Activated naive CD8-positive, alpha-beta T cell treated with anti-CD3 and anti-CD28 coated beads, Interleukin-2, amount 50 U/mL, for 24 hours (primary cell): ENCODE measurements at regions not wholly inside any gene's neighbourhood (a gene's known extent, or its start where the extent isn't known, plus 50 kb on each side); places are given as distances from the start of the nearest gene placed in this dataset.
A peak's percentile ranks its signal among the peaks of the same experiment; 100 is the strongest.

Experiments
- ATAC-seq: fragments of 150-1000 bp; cut with Tn5 transposase; one replicate; pipeline ENCODE4 v1.10.0; 2021
- DNase-seq: peaks from one replicate; pipeline ENCODE4 v3.0.0; 2021
- H3K27ac Mint-ChIP-seq: one replicate; pipeline ENCODE4 v1.8.0; 2021; ENCODE audit warnings: mild to moderate bottlenecking, mixed read lengths
- H3K27me3 Mint-ChIP-seq: one replicate; pipeline ENCODE4 v1.8.0; 2021; ENCODE audit warnings: mixed read lengths
- H3K36me3 Mint-ChIP-seq: one replicate; pipeline ENCODE4 v1.8.0; 2021; ENCODE audit warnings: low read depth, mixed read lengths
- H3K4me1 Mint-ChIP-seq: one replicate; pipeline ENCODE4 v1.8.0; 2021; ENCODE audit warnings: mixed read lengths
- H3K4me3 Mint-ChIP-seq: one replicate; pipeline ENCODE4 v1.8.0; 2021; ENCODE audit warnings: mild to moderate bottlenecking, moderate library complexity, mixed read lengths
- H3K9me3 Mint-ChIP-seq: one replicate; pipeline ENCODE4 v1.8.0; 2021; ENCODE audit warnings: mixed read lengths

DNA sequence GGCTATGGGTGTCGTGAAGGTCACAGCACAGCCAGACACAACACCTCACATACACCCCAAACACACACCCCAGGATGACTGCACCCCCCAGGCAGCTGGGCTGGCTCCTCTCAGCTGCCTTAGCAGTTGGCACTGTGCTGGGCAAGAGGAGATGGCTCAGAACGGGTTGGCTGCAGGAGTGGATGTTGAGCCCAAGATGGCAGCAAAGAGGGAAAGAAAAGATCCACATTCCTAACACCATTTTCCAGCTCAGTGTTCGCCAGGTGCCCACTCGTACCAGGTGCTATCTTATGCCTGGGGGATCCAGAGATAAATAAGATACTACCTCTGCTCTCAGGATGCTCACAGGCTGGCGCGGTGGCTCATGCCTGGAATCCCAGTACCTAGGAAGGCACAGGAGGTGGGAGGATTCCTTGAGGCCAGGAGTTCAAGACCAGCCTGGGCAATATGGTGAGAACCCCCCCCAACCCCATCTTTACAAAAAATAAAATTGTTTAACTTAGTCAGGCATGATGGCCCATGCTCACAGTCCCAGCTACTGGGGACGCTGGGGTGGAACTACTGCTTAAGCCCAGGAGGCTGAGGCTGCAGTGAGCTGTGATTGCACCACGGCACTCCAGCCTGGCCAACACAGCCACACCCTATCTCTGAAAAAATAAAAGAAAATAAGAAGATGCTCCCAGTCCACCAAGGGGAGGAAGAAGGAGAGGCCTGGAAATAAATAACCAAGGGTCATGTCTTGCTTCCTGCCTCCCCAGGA, 89.7 kb upstream of the ZNF507 start:
- no peak overlapping the region for H3K4me3 Mint-ChIP-seq
- H3K36me3 Mint-ChIP-seq = no peaks in the 10 kb centered on the region
- peaks cover 3% of the 10 kb centered on the region for H3K27me3 Mint-ChIP-seq
- DNase-seq = no peak
- no peak overlapping the region for H3K27ac Mint-ChIP-seq
- no peaks in the 10 kb centered on the region for H3K4me1 Mint-ChIP-seq
- no peak for ATAC-seq
- peaks cover 8% of the 10 kb centered on the region for H3K9me3 Mint-ChIP-seq

DNA sequence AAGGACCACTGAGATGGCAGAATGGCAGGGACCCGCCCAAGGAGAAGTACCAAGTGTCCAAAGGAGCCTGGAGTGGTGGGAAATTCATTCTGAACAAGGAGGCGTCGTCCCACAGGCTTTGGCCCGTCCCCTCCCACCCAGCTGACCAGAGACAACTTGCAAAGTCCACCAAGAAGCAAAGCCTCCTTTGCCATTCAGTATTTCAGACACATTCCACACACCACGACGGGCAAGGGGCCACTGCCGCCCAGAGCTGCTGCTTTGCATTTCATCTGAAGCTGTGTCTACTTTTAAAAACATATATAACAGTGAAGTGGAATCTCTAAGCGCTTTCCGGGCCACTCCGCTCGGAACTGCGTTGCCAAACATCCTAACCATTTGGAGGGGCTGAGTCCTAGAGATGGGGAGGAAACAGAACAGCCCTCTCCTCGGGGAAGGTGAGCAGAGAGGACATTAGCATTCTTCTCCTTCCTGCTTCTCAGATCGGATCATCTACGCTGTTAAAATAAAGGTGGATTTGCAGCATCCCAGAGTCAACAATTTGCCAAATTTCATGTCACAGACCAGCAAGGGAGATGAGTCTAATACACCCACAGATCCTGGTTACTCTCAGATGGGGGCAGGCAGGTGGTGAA, 89.0 kb upstream of the ZNF507 start:
- H3K4me1 Mint-ChIP-seq = no peaks in the 10 kb centered on the region
- peaks cover 8% of the 10 kb centered on the region for H3K9me3 Mint-ChIP-seq
- no peak overlapping the region for H3K27ac Mint-ChIP-seq
- no peak for DNase-seq
- no peak for ATAC-seq
- H3K27me3 Mint-ChIP-seq = peaks cover 3% of the 10 kb centered on the region
- H3K4me3 Mint-ChIP-seq = no peak overlapping the region
- H3K36me3 Mint-ChIP-seq = no peaks in the 10 kb centered on the region

DNA sequence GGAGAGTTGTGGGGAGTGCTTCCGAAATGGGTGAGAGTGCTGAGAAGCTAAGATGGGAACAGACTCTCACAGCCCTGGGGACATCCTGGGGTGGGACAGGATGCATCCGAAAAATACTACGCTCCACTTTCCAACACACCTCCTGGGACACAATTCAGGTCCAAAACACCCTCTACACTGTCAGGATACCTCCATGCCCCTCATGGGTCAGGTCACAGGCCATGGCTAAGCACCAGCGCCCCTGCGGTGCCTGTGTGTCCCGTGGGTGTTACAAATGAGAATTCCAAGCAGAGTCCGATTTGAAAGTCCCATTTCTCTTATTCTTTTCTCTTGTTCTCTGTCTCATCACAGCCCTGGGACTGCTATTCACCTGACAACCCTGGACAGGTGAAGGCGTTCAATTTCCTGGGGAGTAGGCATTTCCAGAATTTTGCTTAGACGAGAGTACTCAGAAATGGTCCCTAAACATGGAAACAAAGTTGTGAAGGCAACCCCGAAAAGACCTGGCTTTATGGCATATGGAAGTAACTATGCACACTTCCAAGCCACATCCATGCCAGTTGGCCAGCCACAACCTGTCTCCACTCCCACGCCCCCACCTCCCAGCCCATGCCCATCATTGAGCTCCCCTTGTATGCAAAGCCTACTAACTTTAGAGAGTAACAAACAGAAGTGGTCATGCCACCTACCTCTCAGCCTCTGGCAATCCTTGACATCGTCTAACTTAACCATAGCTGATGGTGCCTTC, 87.9 kb upstream of the ZNF507 start:
- no peaks in the 10 kb centered on the region for H3K36me3 Mint-ChIP-seq
- DNase-seq (no peak), ATAC-seq (no peak)
- no peaks in the 10 kb centered on the region for H3K4me1 Mint-ChIP-seq
- no peak overlapping the region for H3K27ac Mint-ChIP-seq
- H3K4me3 Mint-ChIP-seq = no peak overlapping the region
- H3K27me3 Mint-ChIP-seq = peaks cover 5% of the 10 kb centered on the region
- peaks cover 8% of the 10 kb centered on the region for H3K9me3 Mint-ChIP-seq

DNA sequence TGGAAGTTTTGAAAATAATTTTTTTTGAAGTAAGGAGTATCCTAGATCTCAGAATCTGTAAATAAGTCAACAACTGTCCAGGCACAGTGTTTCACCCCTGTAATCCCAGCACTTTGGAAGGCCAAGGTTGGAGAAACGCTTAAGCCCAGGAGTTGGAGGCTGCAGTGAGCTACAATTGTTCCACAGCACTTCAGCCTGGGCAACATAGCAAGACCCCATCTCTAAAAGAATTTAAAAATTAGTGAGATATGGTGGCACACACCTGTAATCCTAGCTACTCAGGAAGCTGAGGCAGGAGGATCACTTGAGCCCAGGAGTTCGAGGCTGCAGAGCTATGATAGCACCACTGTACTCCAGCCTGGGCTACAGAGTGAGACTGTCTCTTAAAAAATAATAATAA, 87.2 kb upstream of the ZNF507 start:
- peaks cover 5% of the 10 kb centered on the region for H3K27me3 Mint-ChIP-seq
- no peak for ATAC-seq
- H3K9me3 Mint-ChIP-seq = peaks cover 8% of the 10 kb centered on the region
- no peaks in the 10 kb centered on the region for H3K4me1 Mint-ChIP-seq
- no peak for DNase-seq
- no peak overlapping the region for H3K4me3 Mint-ChIP-seq
- H3K36me3 Mint-ChIP-seq = no peaks in the 10 kb centered on the region
- no peak overlapping the region for H3K27ac Mint-ChIP-seq

DNA sequence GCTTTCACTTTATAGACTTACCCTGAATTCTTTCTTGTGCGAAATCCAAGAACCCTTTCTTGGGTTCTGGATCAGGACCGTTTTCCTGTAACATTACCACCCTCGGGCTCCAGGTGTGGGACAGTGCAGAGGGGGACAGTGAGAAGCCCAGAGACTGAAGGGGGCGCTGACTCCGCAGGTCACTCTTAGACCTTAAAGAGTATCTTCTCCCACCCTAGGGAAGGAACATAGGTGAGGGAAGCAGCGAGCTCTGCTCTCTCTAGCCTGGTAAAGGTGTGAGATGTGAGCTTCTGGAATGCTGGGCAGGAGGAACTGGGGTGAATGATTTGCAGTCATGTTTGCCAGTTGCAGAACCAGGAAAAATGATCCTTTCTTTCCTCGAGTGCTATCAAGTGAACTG, 80.8 kb upstream of the ZNF507 start:
- no peaks in the 10 kb centered on the region for H3K36me3 Mint-ChIP-seq
- H3K4me3 Mint-ChIP-seq = no peak overlapping the region

DNA sequence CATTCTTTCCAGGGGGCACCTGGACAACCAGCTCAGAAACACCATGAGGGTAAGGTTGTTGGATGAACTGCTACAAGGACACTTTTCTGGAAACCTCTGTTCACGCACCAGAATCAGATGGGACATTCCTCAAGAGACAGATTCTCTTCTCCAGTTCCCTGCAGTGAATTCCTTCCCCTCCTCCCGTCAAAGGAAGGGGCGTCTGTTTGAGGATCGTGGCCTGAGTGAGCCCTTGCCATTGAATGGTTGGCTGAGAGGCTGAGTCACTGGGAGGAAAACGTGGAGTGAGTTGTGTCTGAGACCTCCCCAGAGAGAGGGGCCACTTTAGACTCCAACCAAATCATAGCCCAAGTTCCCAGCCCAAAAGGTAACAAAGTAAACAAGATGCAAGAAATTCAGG, 79.4 kb upstream of the ZNF507 start:
- DNase-seq (no peak), ATAC-seq (no peak)
- H3K27ac Mint-ChIP-seq = no peak overlapping the region
- no peaks in the 10 kb centered on the region for H3K9me3 Mint-ChIP-seq
- peaks cover 7% of the 10 kb centered on the region for H3K27me3 Mint-ChIP-seq
- no peaks in the 10 kb centered on the region for H3K36me3 Mint-ChIP-seq
- H3K4me1 Mint-ChIP-seq = no peaks in the 10 kb centered on the region
- H3K4me3 Mint-ChIP-seq = no peak overlapping the region

More for the DNA sequence above, 80.8 kb upstream of the ZNF507 start:
- ATAC-seq (no peak), DNase-seq (no peak)
- Mint-ChIP-seq H3K27me3 (peaks cover 8% of the 10 kb centered on the region), H3K9me3 (peaks cover 1% of the 10 kb centered on the region), H3K27ac (no peak overlapping the region), H3K4me1 (no peaks in the 10 kb centered on the region)

DNA sequence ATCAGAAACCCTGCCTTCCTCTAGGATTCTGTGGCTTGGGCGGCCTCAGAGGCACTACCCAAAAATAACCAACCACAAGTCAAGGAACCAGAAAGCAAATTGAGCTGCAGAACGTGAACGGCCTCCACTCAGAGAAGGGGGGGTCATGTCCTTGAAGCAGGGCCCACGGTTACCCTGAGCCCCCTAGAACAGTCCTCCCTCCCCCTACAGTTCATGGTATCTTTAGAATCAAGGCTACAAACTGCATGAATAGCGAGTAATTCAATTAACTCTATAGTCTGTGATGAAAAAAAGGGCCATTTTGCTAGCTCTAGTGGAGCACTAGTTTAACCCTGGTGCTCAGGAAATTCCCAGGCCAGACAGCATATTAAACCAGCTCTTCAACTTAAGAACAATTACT, 79.0 kb upstream of the ZNF507 start:
- H3K36me3 Mint-ChIP-seq = no peaks in the 10 kb centered on the region
- H3K9me3 Mint-ChIP-seq = no peaks in the 10 kb centered on the region
- peaks cover 8% of the 10 kb centered on the region for H3K27me3 Mint-ChIP-seq
- H3K27ac Mint-ChIP-seq = no peak overlapping the region
- DNase-seq = no peak
- no peak for ATAC-seq
- no peaks in the 10 kb centered on the region for H3K4me1 Mint-ChIP-seq
- H3K4me3 Mint-ChIP-seq = no peak overlapping the region

DNA sequence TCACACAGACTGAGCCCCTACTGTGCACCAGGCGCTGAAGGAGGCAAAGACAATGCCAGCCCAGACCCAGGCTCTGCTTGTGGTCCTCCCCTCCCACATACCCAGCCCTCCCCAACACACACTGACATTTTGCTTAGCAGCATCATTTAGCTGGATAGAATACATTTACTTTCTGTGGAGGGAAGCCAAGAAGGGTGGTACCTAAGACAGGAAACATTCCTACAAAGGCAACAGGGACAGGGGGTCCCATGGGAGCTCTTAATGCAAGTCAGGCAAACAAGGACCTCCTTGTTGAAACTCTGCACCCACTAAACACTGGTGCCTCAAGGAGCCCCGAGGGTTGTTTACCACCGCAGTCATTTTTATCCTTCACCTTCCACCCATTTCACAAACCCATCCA, 77.0 kb upstream of the ZNF507 start:
- no peak for ATAC-seq
- Mint-ChIP-seq H3K4me1 (no peaks in the 10 kb centered on the region), H3K36me3 (no peaks in the 10 kb centered on the region), H3K27me3 (peaks cover 9% of the 10 kb centered on the region), H3K27ac (no peak overlapping the region), H3K9me3 (peaks cover under 1% of the 10 kb centered on the region), H3K4me3 (no peak overlapping the region)
- no peak for DNase-seq

DNA sequence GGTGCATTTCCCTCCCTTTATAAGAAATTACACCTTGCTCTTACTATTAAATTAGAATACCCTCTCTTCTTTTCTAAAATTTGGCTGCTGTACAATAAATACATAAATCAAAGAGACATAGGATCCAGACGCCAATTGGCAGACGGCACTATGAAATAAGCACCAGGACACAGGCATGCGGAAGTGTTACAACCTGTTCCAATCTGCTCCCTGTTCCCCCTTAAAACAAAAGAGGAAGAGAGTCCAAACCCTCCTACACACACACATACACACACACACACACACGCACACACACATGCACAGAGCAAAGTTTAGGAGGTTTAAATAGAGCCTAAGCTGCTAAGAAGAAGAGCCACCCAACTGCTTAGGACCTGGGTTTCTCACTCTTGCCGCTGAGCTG, 75.6 kb upstream of the ZNF507 start:
- no peaks in the 10 kb centered on the region for H3K4me1 Mint-ChIP-seq
- H3K27ac Mint-ChIP-seq = no peak overlapping the region
- no peaks in the 10 kb centered on the region for H3K36me3 Mint-ChIP-seq

DNA sequence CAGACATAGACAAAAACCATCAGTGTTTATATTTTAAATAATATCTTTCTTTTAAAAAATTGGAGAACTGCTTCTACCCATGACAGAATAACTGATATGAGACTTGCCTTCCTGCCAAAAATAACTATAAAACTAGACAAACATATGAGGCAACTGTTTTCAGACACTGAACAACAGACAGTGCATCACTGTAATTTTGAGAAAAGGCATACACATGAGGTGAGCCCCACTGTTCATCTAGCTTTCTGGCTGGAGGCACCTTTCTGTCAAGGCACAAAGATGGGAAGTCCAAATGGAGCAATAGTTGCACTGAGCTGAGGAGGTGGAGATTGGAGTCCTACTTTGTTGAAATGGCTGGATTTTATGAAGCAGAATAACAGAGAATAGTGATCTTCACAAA, 71.9 kb upstream of the ZNF507 start:
- ATAC-seq = no peak
- H3K27me3 Mint-ChIP-seq = peaks cover 18% of the 10 kb centered on the region
- H3K27ac Mint-ChIP-seq = no peak overlapping the region
- no peak overlapping the region for H3K4me3 Mint-ChIP-seq
- H3K36me3 Mint-ChIP-seq = no peaks in the 10 kb centered on the region
- peaks cover 13% of the 10 kb centered on the region for H3K9me3 Mint-ChIP-seq
- no peaks in the 10 kb centered on the region for H3K4me1 Mint-ChIP-seq
- DNase-seq = no peak

More for the DNA sequence above, 75.6 kb upstream of the ZNF507 start:
- Mint-ChIP-seq H3K4me3 (no peak overlapping the region), H3K9me3 (peaks cover 11% of the 10 kb centered on the region), H3K27me3 (peaks cover 14% of the 10 kb centered on the region)
- DNase-seq (no peak), ATAC-seq (no peak)

DNA sequence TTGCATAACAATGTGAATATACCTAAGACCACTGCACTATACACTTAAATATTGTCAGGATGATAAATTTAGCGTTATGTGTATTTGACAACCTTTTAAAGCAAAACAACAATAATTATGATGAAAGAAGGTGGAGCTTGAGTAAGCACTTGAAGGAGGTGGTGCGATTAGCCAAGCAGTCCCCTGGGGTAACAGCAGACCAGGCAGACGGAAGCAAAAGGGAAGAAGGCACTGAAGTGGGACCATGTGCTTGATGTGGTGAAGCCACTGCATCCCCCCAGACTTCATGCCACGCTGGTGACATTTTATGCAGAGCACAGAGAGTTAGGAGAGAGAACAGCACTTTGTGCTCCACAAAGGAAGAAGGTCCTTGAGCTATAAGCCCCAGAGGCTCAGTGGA, 58.3 kb upstream of the ZNF507 start:
- no peaks in the 10 kb centered on the region for H3K9me3 Mint-ChIP-seq
- ATAC-seq = no peak
- H3K36me3 Mint-ChIP-seq = no peaks in the 10 kb centered on the region
- H3K4me1 Mint-ChIP-seq = no peaks in the 10 kb centered on the region
- H3K27ac Mint-ChIP-seq = no peak overlapping the region
- H3K4me3 Mint-ChIP-seq = no peak overlapping the region
- DNase-seq = no peak
- peaks cover 20% of the 10 kb centered on the region for H3K27me3 Mint-ChIP-seq

DNA sequence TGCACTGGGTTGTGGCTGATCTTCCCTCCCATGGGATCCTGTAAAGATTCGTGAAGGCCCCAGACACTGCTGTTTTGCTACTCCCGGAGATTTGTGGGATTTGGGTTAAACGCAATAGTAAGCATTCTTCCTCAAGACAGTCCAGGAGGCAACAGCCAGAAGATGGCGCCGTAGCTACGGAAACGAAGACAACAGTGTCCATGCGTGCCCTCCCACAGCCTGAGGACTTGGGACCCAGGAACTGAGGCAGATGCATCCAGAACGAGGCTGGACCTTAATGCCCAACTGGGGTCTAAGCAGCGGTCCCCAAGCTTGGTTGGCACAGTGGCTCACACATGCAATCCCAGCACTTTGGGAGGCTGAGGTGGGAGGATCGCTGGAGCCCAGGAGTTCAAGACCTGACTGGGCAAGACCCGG, 57.6 kb upstream of the ZNF507 start:
- H3K9me3 Mint-ChIP-seq = no peaks in the 10 kb centered on the region
- no peaks in the 10 kb centered on the region for H3K36me3 Mint-ChIP-seq
- peaks cover 20% of the 10 kb centered on the region for H3K27me3 Mint-ChIP-seq
- no peak overlapping the region for H3K27ac Mint-ChIP-seq
- DNase-seq (peak; percentile 22), ATAC-seq (no peak)
- H3K4me1 Mint-ChIP-seq = no peaks in the 10 kb centered on the region
- H3K4me3 Mint-ChIP-seq = no peak overlapping the region

DNA sequence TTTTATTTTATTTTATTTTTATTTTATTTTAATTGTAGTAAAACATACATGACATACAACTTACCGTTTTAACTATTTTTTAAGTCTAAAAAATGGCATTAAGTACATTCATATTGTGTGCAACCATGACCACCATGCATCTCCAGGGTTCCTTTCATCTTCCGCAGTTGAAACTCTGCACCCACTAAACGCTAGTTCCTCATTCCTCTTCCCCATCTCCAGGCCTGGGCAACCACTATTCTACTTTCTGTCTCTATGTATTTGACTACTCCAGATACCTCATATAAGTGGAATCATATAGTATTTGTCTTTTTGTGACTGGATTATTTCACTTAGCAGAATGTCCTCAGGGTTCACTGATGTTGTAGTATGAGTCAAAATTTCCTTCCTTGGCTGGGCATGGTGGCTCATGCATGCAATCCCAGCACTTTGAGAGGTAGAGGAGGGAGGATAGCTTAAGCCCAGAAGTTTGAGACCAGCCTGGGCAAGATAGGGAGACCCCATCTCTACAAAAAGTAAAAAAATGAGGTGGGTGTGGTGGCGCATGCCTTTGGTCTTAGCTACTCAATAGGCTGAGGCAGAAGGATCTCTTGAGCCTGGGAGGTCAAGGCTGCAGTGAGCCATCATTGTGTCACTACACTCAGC, 55.7 kb upstream of the ZNF507 start:
- Mint-ChIP-seq H3K9me3 (no peaks in the 10 kb centered on the region), H3K4me1 (no peaks in the 10 kb centered on the region), H3K4me3 (no peak overlapping the region), H3K36me3 (no peaks in the 10 kb centered on the region), H3K27ac (no peak overlapping the region), H3K27me3 (peaks cover 10% of the 10 kb centered on the region)
- ATAC-seq (no peak), DNase-seq (no peak)

DNA sequence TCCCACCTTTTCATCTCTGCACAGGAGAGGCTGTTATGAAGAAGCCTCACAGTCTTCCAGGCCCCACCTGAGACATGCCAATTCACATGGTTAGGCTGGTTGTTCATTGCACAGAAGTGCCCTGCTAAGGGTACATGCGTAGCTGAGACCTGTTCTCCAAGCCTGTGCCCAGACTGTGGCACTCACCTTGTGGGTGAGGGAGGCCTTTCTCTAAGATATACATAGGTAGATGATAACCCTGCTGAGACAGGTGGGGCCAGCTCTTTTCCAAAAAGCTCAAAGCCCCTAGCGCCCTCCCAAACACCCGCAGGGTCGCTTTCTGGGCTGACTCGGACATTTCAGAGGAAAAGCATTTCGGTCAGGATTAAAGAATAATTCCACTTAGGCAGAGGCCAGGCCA, 53.5 kb upstream of the ZNF507 start:
- Mint-ChIP-seq H3K36me3 (no peaks in the 10 kb centered on the region), H3K4me1 (no peaks in the 10 kb centered on the region), H3K27ac (no peak overlapping the region), H3K27me3 (peaks cover 9% of the 10 kb centered on the region), H3K4me3 (no peak overlapping the region), H3K9me3 (no peaks in the 10 kb centered on the region)
- ATAC-seq (no peak), DNase-seq (no peak)
